NB4 (cell line): ENCODE measurements at regions not wholly inside any gene's neighbourhood (a gene's known extent, or its start where the extent isn't known, plus 50 kb on each side); places are given as distances from the start of the nearest gene placed in this dataset.

Source experiments
- CTCF ChIP-seq: IDR thresholded peaks from one replicate; pipeline ENCODE4 v1.5.1; 2012; ENCODE audit warnings: low read depth, low read length
- POLR2A ChIP-seq: IDR thresholded peaks from 2 replicates; pipeline ENCODE4 v1.6.1; 2011; ENCODE audit warnings: mild to moderate bottlenecking; ENCODE audit not compliant: insufficient read length; ENCODE audit errors: extremely low read depth

- TF ChIP-seq CTCF (no peak), POLR2A (no peak)
Measured at GRCh38 chr6:169160091-169160854, 93.4 kb downstream of the THBS2 start.
